MM.1S (cell line): ENCODE measurements at regions not wholly inside any gene's neighbourhood (a gene's known extent, or its start where the extent isn't known, plus 50 kb on each side); places are given as distances from the start of the nearest gene placed in this dataset.

Source experiments
- DNase-seq: peaks from one replicate; pipeline ENCODE4 v3.0.0-alpha.2; 2015
- H2AFZ ChIP-seq: fragments of 300-600 bp; sonication (generic); 2 replicates; pipeline ENCODE4 v1.6.0; 2016; ENCODE audit warnings: antibody characterized with exemption, low read length
- H3F3A ChIP-seq: fragments of 300-600 bp; sonication (generic); 2 replicates; pipeline ENCODE4 v1.6.1; 2016; ENCODE audit warnings: mild to moderate bottlenecking, antibody characterized with exemption, low read length, moderate library complexity, mixed read lengths; ENCODE audit not compliant: insufficient read depth
- H3K27ac ChIP-seq: fragments of 300-600 bp; sonication (generic); 2 replicates; pipeline ENCODE4 v1.5.1; 2016; ENCODE audit warnings: mild to moderate bottlenecking, low read length
- H3K27me3 ChIP-seq: fragments of 300-600 bp; sonication (generic); replicated peaks from 2 replicates; pipeline ENCODE4 v1.6.0; 2016; ENCODE audit warnings: low read length; ENCODE audit not compliant: insufficient read depth
- H3K36me3 ChIP-seq: fragments of 300-600 bp; sonication (generic); replicated peaks from 2 replicates; pipeline ENCODE4 v1.6.1; 2016; ENCODE audit warnings: mild to moderate bottlenecking, low read length, mixed read lengths; ENCODE audit not compliant: insufficient read depth
- H3K4me1 ChIP-seq: fragments of 300-600 bp; sonication (generic); 2 replicates; pipeline ENCODE4 v1.6.1; 2016; ENCODE audit warnings: low read length, mixed read lengths
- H3K4me2 ChIP-seq: fragments of 300-600 bp; sonication (generic); 2 replicates; pipeline ENCODE4 v1.6.0; 2016; ENCODE audit warnings: low read depth, low read length
- H3K4me3 ChIP-seq: fragments of 300-600 bp; sonication (generic); 2 replicates; pipeline ENCODE4 v1.5.1; 2016; ENCODE audit warnings: low read length, mixed read lengths
- H3K79me2 ChIP-seq: fragments of 300-600 bp; sonication (generic); 2 replicates; pipeline ENCODE4 v1.6.1; 2016; ENCODE audit warnings: mixed run types, low read length, mixed read lengths
- H3K9ac ChIP-seq: fragments of 300-600 bp; sonication (generic); 2 replicates; pipeline ENCODE4 v1.6.1; 2016; ENCODE audit warnings: low read length, mixed read lengths
- H3K9me2 ChIP-seq: fragments of 300-600 bp; sonication (generic); replicated peaks from 2 replicates; pipeline ENCODE4 v1.6.1; 2016; ENCODE audit warnings: mild to moderate bottlenecking, low read length, mixed read lengths; ENCODE audit not compliant: insufficient read depth
- H3K9me3 ChIP-seq: fragments of 300-600 bp; sonication (generic); replicated peaks from 2 replicates; pipeline ENCODE4 v1.6.1; 2016; ENCODE audit warnings: mild to moderate bottlenecking, low read length, mixed read lengths; ENCODE audit not compliant: insufficient read depth
- H4K20me1 ChIP-seq: fragments of 300-600 bp; sonication (generic); 2 replicates; pipeline ENCODE4 v1.6.1; 2016; ENCODE audit warnings: mild to moderate bottlenecking, low read length, moderate library complexity, mixed read lengths; ENCODE audit not compliant: insufficient read depth
- EZH2 ChIP-seq: fragments of 300-600 bp; sonication (generic); optimal IDR thresholded peaks from 2 replicates; pipeline ENCODE3; 2017; ENCODE audit warnings: low read depth, mild to moderate bottlenecking, antibody characterized with exemption, low read length, mixed read lengths
- EZH2phosphoT487 ChIP-seq: fragments of 300-600 bp; sonication (generic); IDR thresholded peaks from 2 replicates; pipeline ENCODE4 v1.6.1; 2018; ENCODE audit warnings: antibody characterized with exemption, low read length
- TF ChIP-seq, protein P1 (sequence below): fragments of 300-600 bp; sonication (generic); IDR thresholded peaks from 2 replicates; pipeline ENCODE4 v1.5.1; 2016; ENCODE audit warnings: antibody characterized with exemption, low read length, mixed read lengths

DNA sequence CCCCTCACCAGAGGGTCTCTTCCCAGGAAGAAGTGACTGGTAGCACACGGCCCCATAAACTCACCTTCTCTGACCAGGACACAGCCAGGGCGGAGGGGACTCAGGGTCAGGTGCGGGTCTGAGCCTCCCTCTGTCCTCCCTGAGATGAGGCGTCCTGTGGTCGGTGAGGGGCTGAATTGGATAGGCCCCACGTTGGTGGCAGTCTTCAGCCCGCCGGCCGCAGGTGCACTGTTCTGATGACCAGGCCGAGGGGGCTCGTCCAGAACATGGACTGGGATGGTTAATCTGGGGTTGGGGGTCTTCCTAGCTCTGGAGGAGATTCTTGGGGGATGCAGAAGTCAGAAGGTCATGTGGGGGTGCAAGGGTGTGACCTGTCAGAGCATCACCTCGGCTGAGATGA is 102.2 kb upstream of the PPP1R26 start:
- no peaks in the 10 kb centered on the region for H3K4me1 ChIP-seq
- no peak for DNase-seq
- H3K27me3 ChIP-seq = peaks cover 94% of the 10 kb centered on the region
- no peaks in the 10 kb centered on the region for H3K9me2 ChIP-seq
- no peak overlapping the region for H3K4me2 ChIP-seq
- H4K20me1 ChIP-seq = no peaks in the 10 kb centered on the region
- no peak overlapping the region for H2AFZ ChIP-seq
- H3K9ac ChIP-seq = no peak overlapping the region
- H3K4me3 ChIP-seq = no peak overlapping the region
- TF ChIP-seq EZH2phosphoT487 (no peak), EZH2 (no peak)
- TF ChIP-seq, protein P1, sequence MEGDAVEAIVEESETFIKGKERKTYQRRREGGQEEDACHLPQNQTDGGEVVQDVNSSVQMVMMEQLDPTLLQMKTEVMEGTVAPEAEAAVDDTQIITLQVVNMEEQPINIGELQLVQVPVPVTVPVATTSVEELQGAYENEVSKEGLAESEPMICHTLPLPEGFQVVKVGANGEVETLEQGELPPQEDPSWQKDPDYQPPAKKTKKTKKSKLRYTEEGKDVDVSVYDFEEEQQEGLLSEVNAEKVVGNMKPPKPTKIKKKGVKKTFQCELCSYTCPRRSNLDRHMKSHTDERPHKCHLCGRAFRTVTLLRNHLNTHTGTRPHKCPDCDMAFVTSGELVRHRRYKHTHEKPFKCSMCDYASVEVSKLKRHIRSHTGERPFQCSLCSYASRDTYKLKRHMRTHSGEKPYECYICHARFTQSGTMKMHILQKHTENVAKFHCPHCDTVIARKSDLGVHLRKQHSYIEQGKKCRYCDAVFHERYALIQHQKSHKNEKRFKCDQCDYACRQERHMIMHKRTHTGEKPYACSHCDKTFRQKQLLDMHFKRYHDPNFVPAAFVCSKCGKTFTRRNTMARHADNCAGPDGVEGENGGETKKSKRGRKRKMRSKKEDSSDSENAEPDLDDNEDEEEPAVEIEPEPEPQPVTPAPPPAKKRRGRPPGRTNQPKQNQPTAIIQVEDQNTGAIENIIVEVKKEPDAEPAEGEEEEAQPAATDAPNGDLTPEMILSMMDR = no peak
- no peak overlapping the region for H3K27ac ChIP-seq
- no peaks in the 10 kb centered on the region for H3K79me2 ChIP-seq
- no peaks in the 10 kb centered on the region for H3F3A ChIP-seq
- H3K36me3 ChIP-seq = no peaks in the 10 kb centered on the region
- no peaks in the 10 kb centered on the region for H3K9me3 ChIP-seq

DNA sequence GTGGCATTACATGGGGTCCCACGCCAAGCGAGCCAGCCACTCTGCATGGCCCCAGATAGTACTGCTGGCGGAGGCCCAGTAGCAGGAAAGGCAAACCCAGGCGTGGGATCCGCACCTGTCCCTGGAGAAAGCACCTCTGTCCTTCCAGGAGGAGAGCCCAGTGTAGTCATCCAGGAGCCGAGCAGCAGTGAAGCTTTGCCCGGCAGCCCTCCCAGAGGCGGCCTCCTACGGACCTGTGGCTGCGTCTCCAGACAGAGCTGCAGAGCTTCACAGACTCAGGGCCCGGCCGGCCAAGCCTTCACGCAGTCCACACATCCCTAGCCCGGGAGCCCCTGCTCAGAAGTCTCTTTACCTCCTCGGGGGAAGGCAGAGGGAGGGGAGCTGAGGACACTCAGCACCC is 100.8 kb upstream of the PPP1R26 start:
- TF ChIP-seq EZH2 (no peak), EZH2phosphoT487 (no peak)
- TF ChIP-seq, protein P1 = no peak
- H3K27ac ChIP-seq = no peak overlapping the region
- no peak overlapping the region for H3K4me2 ChIP-seq
- H4K20me1 ChIP-seq = no peaks in the 10 kb centered on the region
- no peaks in the 10 kb centered on the region for H3K36me3 ChIP-seq
- no peak overlapping the region for H3K4me3 ChIP-seq
- H3K4me1 ChIP-seq = no peaks in the 10 kb centered on the region
- no peak for DNase-seq
- H3K9ac ChIP-seq = no peak overlapping the region
- H2AFZ ChIP-seq = no peak overlapping the region
- H3K27me3 ChIP-seq = peaks cover 92% of the 10 kb centered on the region
- H3K79me2 ChIP-seq = no peaks in the 10 kb centered on the region
- H3K9me3 ChIP-seq = no peaks in the 10 kb centered on the region
- H3F3A ChIP-seq = no peaks in the 10 kb centered on the region
- H3K9me2 ChIP-seq = no peaks in the 10 kb centered on the region

DNA sequence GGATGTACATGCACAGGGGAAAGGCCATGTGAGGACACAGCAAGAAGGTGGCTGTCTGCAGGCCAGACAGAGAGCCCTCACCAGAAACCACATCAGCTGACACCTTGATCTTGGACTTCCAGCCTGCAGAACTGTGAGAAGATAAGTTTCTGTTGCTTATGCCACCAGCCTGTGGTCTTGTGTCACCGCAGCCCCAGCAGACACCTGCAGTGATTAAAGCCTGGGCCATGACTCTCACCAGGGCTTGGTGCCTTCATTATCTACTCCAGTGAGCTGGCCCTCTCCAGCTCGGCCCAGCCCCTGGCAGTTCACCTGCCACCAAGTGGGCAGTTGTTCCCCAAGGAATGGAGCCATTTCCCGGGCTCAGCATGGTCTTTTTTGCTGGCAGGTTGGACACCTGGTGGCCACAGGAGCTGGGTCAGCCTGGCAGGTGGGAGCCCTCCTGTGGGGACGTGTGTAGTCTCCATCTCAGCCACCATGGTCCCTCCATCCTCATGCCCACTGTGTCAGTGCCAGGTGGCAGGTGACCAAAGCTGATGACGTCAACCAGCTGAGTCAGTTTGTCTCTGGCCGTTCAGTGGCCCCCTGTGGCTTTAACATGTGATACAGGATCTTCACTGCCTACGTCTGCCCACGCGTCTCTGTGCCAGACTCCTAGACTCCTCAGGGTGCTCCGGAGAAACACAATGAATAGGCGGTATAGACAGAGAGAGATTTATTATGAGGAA is 99.9 kb upstream of the PPP1R26 start:
- no peaks in the 10 kb centered on the region for H4K20me1 ChIP-seq
- no peak overlapping the region for H3K27ac ChIP-seq
- TF ChIP-seq, protein P1 = no peak
- no peak for TF ChIP-seq EZH2
- no peak for TF ChIP-seq EZH2phosphoT487
- H3K4me3 ChIP-seq = no peak overlapping the region
- no peaks in the 10 kb centered on the region for H3K9me3 ChIP-seq
- H3K27me3 ChIP-seq = peaks cover 92% of the 10 kb centered on the region
- no peak overlapping the region for H3K9ac ChIP-seq
- DNase-seq = no peak
- H2AFZ ChIP-seq = no peak overlapping the region
- no peak overlapping the region for H3K4me2 ChIP-seq
- H3K4me1 ChIP-seq = no peaks in the 10 kb centered on the region
- no peaks in the 10 kb centered on the region for H3K9me2 ChIP-seq
- H3F3A ChIP-seq = no peaks in the 10 kb centered on the region
- H3K36me3 ChIP-seq = no peaks in the 10 kb centered on the region
- H3K79me2 ChIP-seq = no peaks in the 10 kb centered on the region
